Activated T-cell treated with anti-CD3 and anti-CD28 coated beads for 4 hours (primary cell): ENCODE measurements at regions not wholly inside any gene's neighbourhood (a gene's known extent, or its start where the extent isn't known, plus 50 kb on each side); places are given as distances from the start of the nearest gene placed in this dataset.

ENCODE experiments used
- DNase-seq: peaks from one replicate; pipeline ENCODE4 v3.0.0-alpha.2; 2020

- DNase-seq, result no peak
Measured at GRCh38 chr7:116148108-116148507, 62.2 kb upstream of the TES start.

- DNase-seq, result no peak
Measured at GRCh38 chr7:116148626-116149025, 61.7 kb upstream of the TES start.

- no peak for DNase-seq
Measured at GRCh38 chr7:116150588-116150987, 59.8 kb upstream of the TES start.

- no peak for DNase-seq
Measured at GRCh38 chr7:116152276-116152675, 58.1 kb upstream of the TES start.

- no peak for DNase-seq
Measured at GRCh38 chr7:116153050-116153449, 57.3 kb upstream of the TES start.

GRCh38 chr7:116159711-116160110, 50.6 kb upstream of the TES start:
- no peak for DNase-seq
